22Rv1 (cell line): ENCODE measurements at regions not wholly inside any gene's neighbourhood (a gene's known extent, or its start where the extent isn't known, plus 50 kb on each side); places are given as distances from the start of the nearest gene placed in this dataset.

Source experiments
- H3K27ac ChIP-seq: fragments of 450-650 bp; 2 replicates; pipeline ENCODE4 v1.5.1; 2017
- ZFX ChIP-seq: fragments of 450-650 bp; IDR thresholded peaks from 2 replicates; pipeline ENCODE4 v1.6.1; 2017; ENCODE audit warnings: antibody characterized with exemption, borderline replicate concordance
- TF ChIP-seq, protein P1 (sequence below): fragments of 450-650 bp; IDR thresholded peaks from 2 replicates; pipeline ENCODE4 v1.5.1; 2017; ENCODE audit warnings: mild to moderate bottlenecking

DNA sequence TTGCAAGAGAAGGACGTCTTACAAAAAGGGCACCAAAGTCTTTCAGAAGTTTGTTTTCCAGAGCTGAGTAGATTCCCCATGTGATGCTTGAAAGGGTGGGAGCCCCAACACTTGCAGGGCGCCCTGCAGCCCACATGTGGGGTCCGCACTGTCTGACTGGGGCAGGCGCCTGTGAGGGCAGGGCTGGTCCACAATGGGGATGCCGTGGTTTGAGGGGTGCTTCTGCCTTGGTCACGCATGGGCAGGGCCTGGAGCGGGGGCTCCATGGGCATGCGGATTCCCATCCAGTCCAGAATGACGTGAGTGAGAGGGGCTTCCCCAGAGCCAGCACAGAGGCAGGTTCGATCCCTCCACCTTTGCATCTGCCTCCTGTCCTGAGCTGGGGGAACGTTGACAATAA lies 101.5 kb upstream of the SHH start:
- no peak for TF ChIP-seq ZFX
- TF ChIP-seq, protein P1, sequence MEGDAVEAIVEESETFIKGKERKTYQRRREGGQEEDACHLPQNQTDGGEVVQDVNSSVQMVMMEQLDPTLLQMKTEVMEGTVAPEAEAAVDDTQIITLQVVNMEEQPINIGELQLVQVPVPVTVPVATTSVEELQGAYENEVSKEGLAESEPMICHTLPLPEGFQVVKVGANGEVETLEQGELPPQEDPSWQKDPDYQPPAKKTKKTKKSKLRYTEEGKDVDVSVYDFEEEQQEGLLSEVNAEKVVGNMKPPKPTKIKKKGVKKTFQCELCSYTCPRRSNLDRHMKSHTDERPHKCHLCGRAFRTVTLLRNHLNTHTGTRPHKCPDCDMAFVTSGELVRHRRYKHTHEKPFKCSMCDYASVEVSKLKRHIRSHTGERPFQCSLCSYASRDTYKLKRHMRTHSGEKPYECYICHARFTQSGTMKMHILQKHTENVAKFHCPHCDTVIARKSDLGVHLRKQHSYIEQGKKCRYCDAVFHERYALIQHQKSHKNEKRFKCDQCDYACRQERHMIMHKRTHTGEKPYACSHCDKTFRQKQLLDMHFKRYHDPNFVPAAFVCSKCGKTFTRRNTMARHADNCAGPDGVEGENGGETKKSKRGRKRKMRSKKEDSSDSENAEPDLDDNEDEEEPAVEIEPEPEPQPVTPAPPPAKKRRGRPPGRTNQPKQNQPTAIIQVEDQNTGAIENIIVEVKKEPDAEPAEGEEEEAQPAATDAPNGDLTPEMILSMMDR, result no peak
- no peak overlapping the region for H3K27ac ChIP-seq

- H3K27ac ChIP-seq, result no peak overlapping the region
- TF ChIP-seq, protein P1, result no peak
- no peak for TF ChIP-seq ZFX
Measured at GRCh38 chr7:155913291-155913690, 101.0 kb upstream of the SHH start.

DNA sequence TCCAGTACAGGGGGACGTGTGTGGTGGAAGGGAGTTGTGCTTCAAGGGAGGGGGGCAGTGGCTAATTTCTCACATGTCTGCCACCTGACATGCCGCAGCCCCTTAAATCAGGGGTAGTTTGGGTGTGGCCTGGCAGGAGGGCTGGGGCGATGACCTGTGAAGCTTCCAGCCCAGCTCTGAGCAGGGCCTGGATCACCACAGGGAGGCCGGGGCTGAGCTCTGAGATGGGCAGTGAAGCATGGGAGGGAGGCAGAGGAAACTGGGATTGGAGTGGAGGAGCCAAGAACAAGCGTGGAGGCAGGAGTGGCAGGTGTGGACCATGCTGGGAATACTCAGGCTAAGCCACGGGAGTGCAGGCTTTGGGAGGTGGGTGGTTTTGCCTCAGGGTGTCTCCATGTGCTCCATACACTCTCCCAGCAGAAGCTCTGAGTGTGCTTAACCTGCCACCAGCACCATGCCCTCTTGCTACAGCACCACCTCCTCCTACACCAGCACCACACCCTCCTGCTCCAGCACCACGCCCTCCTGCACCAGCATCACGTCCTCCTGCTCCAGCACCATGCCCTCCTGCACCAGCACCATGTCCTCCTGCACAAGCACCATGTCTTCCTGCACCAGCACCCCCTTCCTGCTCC lies 99.3 kb upstream of the SHH start:
- no peak overlapping the region for H3K27ac ChIP-seq
- TF ChIP-seq, protein P1, result no peak
- TF ChIP-seq ZFX, result no peak

- no peak for TF ChIP-seq ZFX
- TF ChIP-seq, protein P1, result no peak
- H3K27ac ChIP-seq, result no peak overlapping the region
Measured at GRCh38 chr7:155908385-155908784, 96.1 kb upstream of the SHH start.

GRCh38 chr7:155907450-155908200 lies 95.4 kb upstream of the SHH start:
- H3K27ac ChIP-seq, result no peak overlapping the region
- no peak for TF ChIP-seq ZFX
- TF ChIP-seq, protein P1, result no peak

DNA sequence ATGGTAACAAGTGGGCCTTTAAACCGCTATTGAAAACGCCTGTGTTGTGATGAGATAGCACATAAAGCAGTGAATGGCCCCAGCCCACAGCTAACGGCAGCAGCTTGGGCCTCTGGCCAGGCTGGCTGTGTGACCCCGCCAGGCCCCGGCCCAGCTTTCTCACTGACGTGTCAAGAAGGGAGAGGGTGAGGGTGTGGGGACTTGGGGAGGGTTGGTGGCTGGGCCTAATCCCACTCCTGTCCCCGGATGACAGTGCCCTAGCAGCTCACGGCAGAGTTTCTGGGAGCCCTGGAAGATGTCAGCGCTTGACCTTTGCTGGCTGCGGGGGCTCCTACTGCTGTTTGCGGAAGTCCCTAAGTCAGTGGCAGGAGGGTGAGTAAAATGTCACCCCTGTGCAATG lies 88.9 kb upstream of the SHH start:
- no peak for TF ChIP-seq ZFX
- TF ChIP-seq, protein P1, result no peak
- no peak overlapping the region for H3K27ac ChIP-seq

DNA sequence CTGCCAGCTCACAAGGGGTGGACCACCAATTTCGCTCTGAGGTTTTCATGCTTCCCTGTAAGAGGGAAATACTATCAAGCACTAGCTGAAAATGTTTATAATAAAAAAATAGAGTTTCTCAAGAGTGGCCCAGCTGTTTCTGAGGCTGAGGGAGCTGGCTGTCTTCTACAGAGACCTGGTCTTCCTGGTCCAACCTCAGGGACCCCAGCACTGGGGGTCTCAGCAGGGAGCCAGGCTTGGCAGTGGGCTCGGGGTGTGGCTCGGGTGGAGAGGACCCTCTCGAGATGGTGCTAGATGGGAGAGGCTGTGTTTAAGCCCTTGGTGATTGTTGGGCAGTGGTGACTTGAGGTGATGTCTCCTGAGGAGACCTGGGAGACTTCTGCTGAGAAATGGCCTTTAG lies 87.3 kb upstream of the SHH start:
- H3K27ac ChIP-seq, result no peak overlapping the region
- TF ChIP-seq, protein P1, result no peak
- TF ChIP-seq ZFX, result no peak
